LNCaP clone FGC (cell line): ENCODE measurements at regions not wholly inside any gene's neighbourhood (a gene's known extent, or its start where the extent isn't known, plus 50 kb on each side); places are given as distances from the start of the nearest gene placed in this dataset.

Experiments used
- DNase-seq: peaks from one replicate; pipeline ENCODE4 v3.0.0-alpha.2; 2011; ENCODE audit warnings: low read depth
- H3K4me3 ChIP-seq: 2 replicates; pipeline ENCODE4 v1.5.1; 2011; ENCODE audit warnings: mild to moderate bottlenecking, low read depth, low read length, control low read depth
- TF ChIP-seq, protein P1 (sequence below): IDR thresholded peaks from 2 replicates; pipeline ENCODE4 v1.5.1; 2012; ENCODE audit warnings: mild to moderate bottlenecking; ENCODE audit not compliant: control insufficient read depth, insufficient read depth; ENCODE audit errors: extremely low read depth

DNA sequence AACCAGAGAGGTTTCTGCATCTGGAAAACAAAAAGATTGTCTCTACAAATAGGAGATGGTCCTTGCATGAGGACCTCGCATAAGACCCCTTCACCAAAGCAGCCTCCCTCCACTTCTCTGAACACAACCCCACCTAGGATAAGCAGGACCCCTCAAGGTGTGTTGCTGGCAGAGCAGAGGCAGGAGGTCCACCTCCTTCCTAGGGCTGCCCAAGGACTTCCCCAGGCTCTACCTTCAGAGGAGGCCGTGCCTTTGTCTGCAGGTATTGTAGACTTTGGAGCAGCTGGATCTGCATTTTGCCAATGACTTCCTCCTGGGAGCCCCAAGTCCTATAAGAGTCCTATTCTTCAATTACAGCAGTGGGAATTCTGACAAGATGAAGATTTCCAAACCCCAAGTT lies 67.3 kb upstream of the TSPAN11 start:
- DNase-seq, result no peak
- TF ChIP-seq, protein P1, sequence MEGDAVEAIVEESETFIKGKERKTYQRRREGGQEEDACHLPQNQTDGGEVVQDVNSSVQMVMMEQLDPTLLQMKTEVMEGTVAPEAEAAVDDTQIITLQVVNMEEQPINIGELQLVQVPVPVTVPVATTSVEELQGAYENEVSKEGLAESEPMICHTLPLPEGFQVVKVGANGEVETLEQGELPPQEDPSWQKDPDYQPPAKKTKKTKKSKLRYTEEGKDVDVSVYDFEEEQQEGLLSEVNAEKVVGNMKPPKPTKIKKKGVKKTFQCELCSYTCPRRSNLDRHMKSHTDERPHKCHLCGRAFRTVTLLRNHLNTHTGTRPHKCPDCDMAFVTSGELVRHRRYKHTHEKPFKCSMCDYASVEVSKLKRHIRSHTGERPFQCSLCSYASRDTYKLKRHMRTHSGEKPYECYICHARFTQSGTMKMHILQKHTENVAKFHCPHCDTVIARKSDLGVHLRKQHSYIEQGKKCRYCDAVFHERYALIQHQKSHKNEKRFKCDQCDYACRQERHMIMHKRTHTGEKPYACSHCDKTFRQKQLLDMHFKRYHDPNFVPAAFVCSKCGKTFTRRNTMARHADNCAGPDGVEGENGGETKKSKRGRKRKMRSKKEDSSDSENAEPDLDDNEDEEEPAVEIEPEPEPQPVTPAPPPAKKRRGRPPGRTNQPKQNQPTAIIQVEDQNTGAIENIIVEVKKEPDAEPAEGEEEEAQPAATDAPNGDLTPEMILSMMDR, result no peak
- no peak overlapping the region for H3K4me3 ChIP-seq

DNA sequence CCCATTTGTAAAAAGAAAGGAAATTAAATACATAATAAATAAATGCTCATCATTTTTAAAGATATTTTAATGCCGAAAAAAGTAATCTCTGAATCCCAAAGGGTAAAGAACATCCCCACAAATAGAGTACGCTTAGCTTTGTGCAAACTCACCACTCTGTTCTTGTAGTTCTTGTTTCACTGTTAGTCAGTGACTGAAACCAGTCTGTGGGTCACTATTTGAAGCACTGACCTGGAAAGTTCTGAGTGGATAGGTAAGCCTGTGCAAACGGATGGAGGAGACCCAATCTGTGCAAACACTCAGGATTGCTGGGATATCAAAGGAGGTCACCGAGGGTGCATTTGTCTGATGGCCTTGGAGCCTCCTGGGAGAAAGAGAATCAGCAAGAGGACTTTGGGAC lies 68.1 kb upstream of the TSPAN11 start:
- TF ChIP-seq, protein P1, result no peak
- no peak for DNase-seq
- no peak overlapping the region for H3K4me3 ChIP-seq

DNA sequence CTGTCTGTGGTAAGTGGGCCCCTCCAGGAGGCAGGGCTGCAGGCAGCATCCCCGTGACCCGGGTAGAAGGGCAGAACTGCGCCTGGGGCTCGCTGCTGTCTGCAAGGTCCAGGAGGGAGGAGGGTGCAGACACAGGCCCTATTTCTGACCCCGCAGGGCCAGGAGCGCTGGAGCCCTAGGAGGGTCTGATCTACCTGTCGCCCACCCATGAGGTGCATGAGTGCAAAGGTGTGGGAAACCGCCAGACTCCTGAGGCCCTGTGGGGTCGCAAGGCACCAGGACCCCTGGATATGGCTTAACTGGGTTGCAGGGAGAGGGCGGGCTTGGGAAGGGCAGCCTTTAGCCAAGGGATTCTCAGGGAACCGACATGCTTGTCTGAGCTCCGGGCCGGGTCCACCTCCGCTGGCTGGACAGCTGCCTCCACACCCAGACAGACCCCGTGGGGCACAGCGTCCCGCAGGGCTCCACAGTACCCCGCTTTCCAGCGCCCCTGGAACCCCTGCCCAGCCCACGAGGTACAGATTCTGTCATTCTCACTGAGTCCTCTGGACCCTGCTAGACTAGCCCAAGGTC lies 72.9 kb upstream of the TSPAN11 start:
- TF ChIP-seq, protein P1, result no peak
- DNase-seq, result no peak
- H3K4me3 ChIP-seq, result no peak overlapping the region

DNA sequence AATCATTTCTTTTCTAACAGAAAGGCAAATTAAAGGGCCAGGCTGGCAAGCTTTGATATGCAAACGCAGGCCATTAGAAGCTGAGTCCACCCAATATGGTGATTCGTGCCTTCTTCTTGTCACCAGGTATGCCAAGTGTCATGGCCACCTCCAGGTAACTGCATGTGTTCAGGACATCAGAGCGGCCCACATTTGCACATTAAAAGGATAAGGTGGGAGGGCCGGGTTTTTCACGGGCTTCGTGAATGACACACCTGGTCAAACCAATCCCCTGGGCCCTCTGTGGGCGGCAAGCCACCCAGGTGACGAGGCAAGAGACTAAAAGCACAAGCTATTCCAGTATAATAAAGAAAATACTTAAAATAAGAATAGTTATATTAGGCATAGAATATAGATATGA lies 75.9 kb upstream of the TSPAN11 start:
- TF ChIP-seq, protein P1, result no peak
- no peak for DNase-seq
- no peak overlapping the region for H3K4me3 ChIP-seq

DNA sequence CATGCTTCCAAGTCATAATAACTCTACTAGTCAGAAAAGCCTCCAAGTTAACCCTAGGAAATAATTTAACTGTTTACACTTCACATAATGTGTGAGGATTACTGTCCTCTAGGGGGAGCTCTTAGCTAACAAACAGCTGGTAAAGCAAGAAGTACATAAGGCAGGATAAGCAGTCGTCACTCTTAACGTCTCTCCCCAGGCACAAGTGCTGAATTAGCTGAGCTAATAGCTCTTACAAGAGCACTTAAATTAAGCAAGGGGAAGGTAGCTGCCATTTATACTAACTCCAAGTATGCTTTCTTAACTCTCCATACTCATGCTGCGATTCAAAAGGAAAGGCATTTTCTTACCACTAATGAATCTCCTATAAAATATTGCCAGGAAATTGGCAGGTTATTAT lies 79.3 kb upstream of the TSPAN11 start:
- TF ChIP-seq, protein P1, result peak; percentile 83
- DNase-seq, result peak; percentile 60
- H3K4me3 ChIP-seq, result no peak overlapping the region

DNA sequence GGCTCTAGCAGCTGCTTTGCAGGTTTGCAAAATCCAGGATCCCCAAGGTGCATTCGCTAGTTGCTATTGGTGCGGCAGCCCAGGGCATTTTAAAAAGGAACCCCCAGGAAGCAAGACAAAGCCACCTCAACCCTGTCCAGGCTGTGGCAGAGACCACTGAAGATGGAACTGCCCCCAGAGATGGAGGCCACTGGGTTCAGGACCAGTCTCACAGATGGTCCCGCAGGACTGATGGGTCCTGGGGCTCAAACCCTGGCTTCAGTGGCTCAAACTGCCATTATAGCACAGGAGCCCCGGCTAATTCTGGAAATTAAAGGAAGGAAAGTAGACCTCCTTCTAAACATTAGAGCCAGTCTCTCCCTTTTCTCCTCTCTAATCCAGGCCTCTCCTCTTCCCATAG lies 79.8 kb upstream of the TSPAN11 start:
- no peak overlapping the region for H3K4me3 ChIP-seq
- DNase-seq, result no peak
- TF ChIP-seq, protein P1, result no peak

DNA sequence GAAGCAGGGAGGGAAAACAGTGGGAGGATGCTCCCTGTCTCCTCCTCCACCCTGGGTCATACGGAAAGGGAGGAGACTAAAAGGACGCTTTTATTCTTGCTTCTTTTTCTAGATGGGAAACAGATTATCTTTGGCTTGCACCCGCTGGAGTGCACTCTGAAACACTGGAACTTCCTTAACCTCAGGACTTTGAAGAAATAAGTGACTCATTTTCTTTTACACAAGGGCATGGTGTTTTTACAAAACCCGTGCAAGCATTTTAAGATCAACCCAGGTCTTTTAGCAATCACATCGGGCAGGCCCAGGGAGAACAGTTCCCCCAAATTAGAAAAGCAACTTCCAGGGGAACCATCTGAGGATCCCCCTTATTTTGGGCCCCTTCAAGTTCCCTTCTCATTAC lies 80.9 kb upstream of the TSPAN11 start:
- no peak overlapping the region for H3K4me3 ChIP-seq
- TF ChIP-seq, protein P1, result no peak
- DNase-seq, result no peak
